ENCODE measurements at regions not wholly inside any gene's neighbourhood (a gene's known extent, or its start where the extent isn't known, plus 50 kb on each side); places are given as distances from the start of the nearest gene placed in this dataset.
A peak's percentile ranks its signal among the peaks of the same experiment; 100 is the strongest.
"Not testable (repeated sequence)": the region's sequence is repeated elsewhere in the genome, so short reads cannot be mapped to it uniquely, and the experiment has no call there.

- 0 to 1% (median 0%) methylated on average over 36 to 62 of the region's 62 CpGs for WGBS, 3 donors
- Histone ChIP-seq H3K27me3 (ENCODE audit: insufficient read depth in 3 of 3, low read length in 2 of 3) (peaks cover 0 to 41% (median 5%) of the 10 kb centered on the region in 3 donors), H3K4me3 (peak within 1 kb of the TSS; percentile 61), H3K4me1 (no peaks in the 10 kb centered on the region), H3K9me3 (no peaks in the 10 kb centered on the region), H3K27ac (no peak within 1 kb of the TSS), H3K36me3 (ENCODE audit: insufficient read depth in 1 of 2, low read depth in 1 of 2) (no peaks in the 10 kb centered on the region)
- ATAC-seq (peak in 1 of 4 donors; percentile 35), DNase-seq (no peak)
- intact Hi-C loops (cut with DNase I), result loop anchor here in 1 of 2 donors (10.0 kb wide), 1 partner anchor 322 kb away; no protein-coding TSS in a partner anchor
- TF ChIP-seq CTCF (IDR thresholded peaks at IDR 0.05), result no peak
Observed at GRCh38 chr3:87792534-87793336, 266.1 kb downstream of the CGGBP1 start, which contains the start of gene HTR1F. Gene HTR1F, plus strand, starts transcription at chr3:87792706.

GRCh38 chr3:87792198-87792533 lies 266.6 kb downstream of the CGGBP1 start:
- DNase-seq, result no peak
- Histone ChIP-seq H3K36me3 (ENCODE audit: insufficient read depth in 1 of 2, low read depth in 1 of 2) (no peaks in the 10 kb centered on the region), H3K27ac (no peak overlapping the region), H3K4me1 (no peaks in the 10 kb centered on the region), H3K4me3 (peak overlapping the region; percentile 61), H3K27me3 (ENCODE audit: insufficient read depth in 3 of 3, low read length in 2 of 3) (peaks cover 0 to 41% (median 5%) of the 10 kb centered on the region in 3 donors), H3K9me3 (no peaks in the 10 kb centered on the region)
- TF ChIP-seq CTCF (IDR thresholded peaks at IDR 0.05), result no peak
- 14 to 24% (median 18%) methylated on average over 8 to 10 of the region's 10 CpGs for WGBS, 3 donors
- ATAC-seq, result no peak
- intact Hi-C loops (cut with DNase I), result loop anchor here in 1 of 2 donors (10.0 kb wide), 1 partner anchor 323 kb away; no protein-coding TSS in a partner anchor

GRCh38 chr3:87791248-87792027 lies 267.4 kb downstream of the CGGBP1 start:
- H3K36me3 ChIP-seq (ENCODE audit: insufficient read depth in 1 of 2, low read depth in 1 of 2), result no peaks in the 10 kb centered on the region
- WGBS, 3 donors, result 77 to 79% (median 78%) methylated on average over 9 of the region's 9 CpGs
- H3K4me1 ChIP-seq, result no peaks in the 10 kb centered on the region
- H3K4me3 ChIP-seq, result peak overlapping the region; percentile 61
- H3K9me3 ChIP-seq, result no peaks in the 10 kb centered on the region
- ATAC-seq (no peak), DNase-seq (no peak)
- no peak for TF ChIP-seq CTCF (IDR thresholded peaks at IDR 0.05)
- intact Hi-C loops (cut with DNase I), result loop anchor here in 1 of 2 donors (10.0 kb wide), 1 partner anchor 323 kb away; no protein-coding TSS in a partner anchor
- H3K27ac ChIP-seq, result no peak overlapping the region
- peaks cover 0 to 41% (median 5%) of the 10 kb centered on the region in 3 donors for H3K27me3 ChIP-seq (ENCODE audit: insufficient read depth in 3 of 3, low read length in 2 of 3)

- not testable (repeated sequence) for H3K4me3 ChIP-seq; H3K27ac ChIP-seq; ATAC-seq; H3K36me3 ChIP-seq (ENCODE audit: insufficient read depth in 1 of 2, low read depth in 1 of 2); DNase-seq; H3K9me3 ChIP-seq; H3K4me1 ChIP-seq
- WGBS, 3 donors, result 73 to 84% (median 74%) methylated on average over 3 of the region's 3 CpGs
- peaks cover 0 to 35% (median 5%) of the 10 kb centered on the region in 3 donors for H3K27me3 ChIP-seq (ENCODE audit: insufficient read depth in 3 of 3, low read length in 2 of 3)
- intact Hi-C loops (cut with DNase I), result loop anchor here in 1 of 2 donors (10.0 kb wide), 1 partner anchor 206 kb away; no protein-coding TSS in a partner anchor
Observed at GRCh38 chr3:87789049-87789448, 269.8 kb downstream of the CGGBP1 start.

GRCh38 chr3:87788516-87788915 lies 270.3 kb downstream of the CGGBP1 start:
- ATAC-seq, result no peak
- H3K27me3 ChIP-seq (ENCODE audit: insufficient read depth in 3 of 3, low read length in 2 of 3), result peaks cover 0 to 29% (median 5%) of the 10 kb centered on the region in 3 donors
- WGBS, 3 donors, result 79 to 97% (median 92%) methylated on average over 4 of the region's 4 CpGs

More at GRCh38 chr3:87788516-87788915, 270.3 kb downstream of the CGGBP1 start:
- no peaks in the 10 kb centered on the region for H3K9me3 ChIP-seq
- no peaks in the 10 kb centered on the region for H3K36me3 ChIP-seq (ENCODE audit: insufficient read depth in 1 of 2, low read depth in 1 of 2)
- no peak for DNase-seq
- no peak overlapping the region for H3K27ac ChIP-seq
- intact Hi-C loops (cut with DNase I), result loop anchor here in 1 of 2 donors (10.0 kb wide), 1 partner anchor 206 kb away; no protein-coding TSS in a partner anchor
- H3K4me3 ChIP-seq, result no peak overlapping the region
- H3K4me1 ChIP-seq, result no peaks in the 10 kb centered on the region
- no peak for TF ChIP-seq CTCF (IDR thresholded peaks at IDR 0.05)
